Ovary (tissue), 7 donors: ENCODE measurements at regions not wholly inside any gene's neighbourhood (a gene's known extent, or its start where the extent isn't known, plus 50 kb on each side); places are given as distances from the start of the nearest gene placed in this dataset.

ENCODE experiments used
- DNase-seq, 5 donors: peaks; one replicate each; pipeline ENCODE4 v3.0.0-alpha.2; 2019 to 2020
- H3K27ac ChIP-seq, 2 donors: fragments of 200-600 bp; one replicate each; pipeline versions ENCODE4 v1.5.1 to v1.8.0; 2019 to 2022
- H3K27me3 ChIP-seq: fragments of 200-600 bp; one replicate; pipeline ENCODE4 v1.8.0; 2022
- H3K36me3 ChIP-seq: fragments of 200-600 bp; sonication (generic); one replicate; pipeline ENCODE4 v1.5.1; 2019
- H3K4me1 ChIP-seq: one replicate; pipeline ENCODE4 v1.8.1; 2013; ENCODE audit warnings: mild to moderate bottlenecking, moderate library complexity; ENCODE audit not compliant: insufficient read depth
- H3K4me3 ChIP-seq: fragments of 200-600 bp; sonication (generic); one replicate; pipeline ENCODE4 v1.5.1; 2017
- H3K9me3 ChIP-seq, 2 donors: fragments of 200-600 bp in 1 of 2; sonication (generic) in 1 of 2; one replicate each; pipeline versions ENCODE4 v1.5.1 to v1.8.1; 2013 to 2019; ENCODE audit warnings: mild to moderate bottlenecking in 1 of 2, moderate library complexity in 1 of 2
- CTCF ChIP-seq, 3 donors: fragments of 450-650 bp in 2 of 3; fragments of 200-600 bp in 1 of 3; IDR thresholded peaks; one replicate each; pipeline versions ENCODE4 v1.5.1 to v1.8.0; 2016 to 2022; ENCODE audit warnings: antibody characterized with exemption in 3 of 3, mild to moderate bottlenecking in 1 of 3
- EP300 ChIP-seq: sonication (generic); formaldehyde crosslinking; IDR thresholded peaks from one replicate; pipeline ENCODE4 v1.6.1; 2017; ENCODE audit warnings: antibody characterized with exemption
- POLR2A ChIP-seq: fragments of 450-650 bp; IDR thresholded peaks from one replicate; pipeline ENCODE4 v1.6.1; 2017; ENCODE audit warnings: antibody characterized with exemption, mild to moderate bottlenecking, moderate library complexity
- WGBS, 3 donors: extraction: QIAGEN DNeasy Blood & Tissue Kit in 1 of 3; methylation state at CpG; one replicate each; pipeline versions ENCODE4 v1.1.5 to v1.1.7; 2013 to 2017; 5-methylcytosine and 5-hydroxymethylcytosine counted together
- intact Hi-C, 4 donors: fragments of 100-400 bp; cut with DNase I; formaldehyde crosslinking; loops; one replicate each; pipeline versions ENCODE4 v1.11.0 to v1.15.1; 2022 to 2023
- donor health status: DM: no; HTN: no; CAD: no; lungs with moderate emphysema.
- donor health status: DM: no; HTN: no; CAD: no.
- donor health status: Bipolar disorder and iron deficiency.
- donor health status: DM: no; HTN: no; CAD: no.
- donor health status: DM: yes; HTN: yes; CAD: no.

GRCh38 chr6:91140449-91140848, 553.6 kb upstream of the MAP3K7 start:
- H3K9me3 ChIP-seq, result no peaks in the 10 kb centered on the region
- H3K36me3 ChIP-seq, result no peaks in the 10 kb centered on the region
- H3K27me3 ChIP-seq, result no peaks in the 10 kb centered on the region
- 43 to 55% (median 53%) methylated on average over 2 of the region's 2 CpGs for WGBS, 3 donors
- no peak for TF ChIP-seq CTCF (IDR thresholded peaks at IDR 0.05)
- TF ChIP-seq POLR2A, result no peak
- TF ChIP-seq EP300, result no peak
- intact Hi-C loops, result no loop called here
- no peak overlapping the region for H3K4me3 ChIP-seq
- no peaks in the 10 kb centered on the region for H3K4me1 ChIP-seq
- no peak overlapping the region for H3K27ac ChIP-seq
- DNase-seq, result no peak

GRCh38 chr6:91137286-91137685, 550.4 kb upstream of the MAP3K7 start:
- Histone ChIP-seq H3K9me3 (no peaks in the 10 kb centered on the region), H3K27me3 (no peaks in the 10 kb centered on the region), H3K4me3 (no peak overlapping the region), H3K27ac (no peak overlapping the region), H3K4me1 (no peaks in the 10 kb centered on the region), H3K36me3 (no peaks in the 10 kb centered on the region)
- intact Hi-C loops, result no loop called here
- no peak for DNase-seq
- WGBS, 3 donors, result 91 to 96% (median 95%) methylated on average over 2 of the region's 2 CpGs
- TF ChIP-seq CTCF (IDR thresholded peaks at IDR 0.05) (no peak), POLR2A (no peak), EP300 (no peak)

GRCh38 chr6:91135406-91136103, 548.7 kb upstream of the MAP3K7 start:
- H3K4me3 ChIP-seq, result no peak overlapping the region
- no peaks in the 10 kb centered on the region for H3K27me3 ChIP-seq
- H3K36me3 ChIP-seq, result no peaks in the 10 kb centered on the region
- intact Hi-C loops, result no loop called here
- H3K4me1 ChIP-seq, result no peaks in the 10 kb centered on the region
- H3K9me3 ChIP-seq, result no peaks in the 10 kb centered on the region
- 85 to 94% (median 92%) methylated on average over 2 of the region's 2 CpGs for WGBS, 3 donors
- DNase-seq, result no peak
- H3K27ac ChIP-seq, result no peak overlapping the region
- no peak for TF ChIP-seq EP300
- TF ChIP-seq POLR2A, result no peak
- no peak for TF ChIP-seq CTCF (IDR thresholded peaks at IDR 0.05)

GRCh38 chr6:91132461-91132860, 545.6 kb upstream of the MAP3K7 start:
- Histone ChIP-seq H3K9me3 (no peaks in the 10 kb centered on the region), H3K27me3 (no peaks in the 10 kb centered on the region), H3K4me3 (no peak overlapping the region), H3K27ac (no peak overlapping the region), H3K36me3 (no peaks in the 10 kb centered on the region), H3K4me1 (no peaks in the 10 kb centered on the region)
- DNase-seq, result no peak
- TF ChIP-seq EP300, result no peak
- TF ChIP-seq POLR2A, result no peak
- no peak for TF ChIP-seq CTCF (IDR thresholded peaks at IDR 0.05)
- 71 to 75% (median 75%) methylated on average over 3 of the region's 3 CpGs for WGBS, 3 donors
- intact Hi-C loops, result no loop called here
